NT2/D1 (cell line): ENCODE measurements at regions not wholly inside any gene's neighbourhood (a gene's known extent, or its start where the extent isn't known, plus 50 kb on each side); places are given as distances from the start of the nearest gene placed in this dataset.

Experiments
- DNase-seq: peaks from one replicate; pipeline ENCODE4 v3.0.0-alpha.2; 2011; ENCODE audit warnings: low read depth, low spot score
- H3K27me3 ChIP-seq: 2 replicates; pipeline ENCODE4 v1.6.0; 2011; ENCODE audit warnings: mild to moderate bottlenecking; ENCODE audit not compliant: insufficient read length, insufficient read depth
- H3K36me3 ChIP-seq: 2 replicates; pipeline ENCODE4 v1.6.1; 2011; ENCODE audit warnings: mild to moderate bottlenecking, low read length, mixed read lengths; ENCODE audit not compliant: insufficient read depth, insufficient read length
- H3K4me1 ChIP-seq: 2 replicates; pipeline ENCODE4 v1.5.1; 2011; ENCODE audit not compliant: insufficient read depth, insufficient read length
- H3K4me3 ChIP-seq: 2 replicates; pipeline ENCODE4 v1.5.1; 2011; ENCODE audit warnings: low read depth; ENCODE audit not compliant: insufficient read length
- H3K9ac ChIP-seq: 2 replicates; pipeline ENCODE4 v1.6.0; 2011; ENCODE audit warnings: low read depth; ENCODE audit not compliant: insufficient read length
- H3K9me3 ChIP-seq: 2 replicates; pipeline ENCODE4 v1.5.1; 2011; ENCODE audit warnings: mild to moderate bottlenecking, low read length; ENCODE audit not compliant: insufficient read depth
- SUZ12 ChIP-seq: IDR thresholded peaks from 2 replicates; pipeline ENCODE4 v1.6.1; 2011; ENCODE audit not compliant: insufficient read length, insufficient read depth; ENCODE audit errors: extremely low read depth
- YY1 ChIP-seq: IDR thresholded peaks from 2 replicates; pipeline ENCODE4 v1.6.1; 2011; ENCODE audit not compliant: insufficient read length, insufficient read depth
- ZNF274 ChIP-seq: IDR thresholded peaks from 2 replicates; pipeline ENCODE4 v1.6.1; 2011; ENCODE audit warnings: mild to moderate bottlenecking, low read depth, low read length

DNA sequence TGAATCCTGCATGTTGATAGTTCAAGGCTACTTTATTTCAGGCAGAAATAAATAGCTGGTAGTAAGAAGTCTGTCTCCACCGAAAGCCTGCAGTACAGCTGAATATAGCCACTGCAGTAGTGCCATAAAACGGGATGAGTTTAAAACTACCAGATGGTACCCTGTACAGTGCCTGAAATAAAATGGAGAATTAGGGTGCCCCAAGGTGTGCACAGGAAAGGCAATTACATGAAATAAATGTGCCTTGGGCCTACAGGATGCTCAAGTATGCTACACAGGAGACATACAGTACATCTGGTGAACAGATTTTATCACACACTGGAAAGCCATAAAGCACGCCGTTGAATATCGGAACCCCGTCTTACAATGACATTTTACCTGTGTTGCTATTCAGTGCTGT, 447.7 kb upstream of the HNRNPA3 start:
- no peak overlapping the region for H3K4me3 ChIP-seq
- TF ChIP-seq YY1 (no peak), ZNF274 (no peak), SUZ12 (no peak)
- H3K9me3 ChIP-seq, result no peaks in the 10 kb centered on the region
- no peak overlapping the region for H3K9ac ChIP-seq
- no peaks in the 10 kb centered on the region for H3K27me3 ChIP-seq
- peaks cover 3% of the 10 kb centered on the region for H3K4me1 ChIP-seq
- no peak for DNase-seq
- H3K36me3 ChIP-seq, result no peaks in the 10 kb centered on the region

DNA sequence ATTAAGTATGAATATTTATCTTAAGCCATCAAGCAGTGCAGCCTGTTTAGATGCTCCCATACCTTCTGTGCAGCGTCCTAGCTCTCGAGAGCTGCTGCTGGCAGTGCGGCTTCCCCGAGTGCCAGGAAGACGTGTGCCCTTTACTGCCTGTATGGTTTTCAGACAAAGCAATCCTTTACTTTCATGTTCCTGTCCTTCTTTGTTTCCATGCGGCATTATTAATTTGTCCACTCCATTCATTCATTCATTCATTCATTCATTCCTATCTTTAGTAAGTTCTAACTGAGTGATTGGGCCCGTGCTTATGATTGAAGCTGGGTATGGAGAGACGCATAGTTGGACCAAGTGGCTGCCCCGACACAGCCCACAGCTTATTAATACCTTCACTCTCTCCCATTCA, 446.6 kb upstream of the HNRNPA3 start:
- no peaks in the 10 kb centered on the region for H3K27me3 ChIP-seq
- H3K4me3 ChIP-seq, result no peak overlapping the region
- TF ChIP-seq SUZ12 (no peak), YY1 (no peak), ZNF274 (no peak)
- H3K9ac ChIP-seq, result no peak overlapping the region
- no peaks in the 10 kb centered on the region for H3K9me3 ChIP-seq
- no peaks in the 10 kb centered on the region for H3K36me3 ChIP-seq
- no peak for DNase-seq
- peaks cover 3% of the 10 kb centered on the region for H3K4me1 ChIP-seq

DNA sequence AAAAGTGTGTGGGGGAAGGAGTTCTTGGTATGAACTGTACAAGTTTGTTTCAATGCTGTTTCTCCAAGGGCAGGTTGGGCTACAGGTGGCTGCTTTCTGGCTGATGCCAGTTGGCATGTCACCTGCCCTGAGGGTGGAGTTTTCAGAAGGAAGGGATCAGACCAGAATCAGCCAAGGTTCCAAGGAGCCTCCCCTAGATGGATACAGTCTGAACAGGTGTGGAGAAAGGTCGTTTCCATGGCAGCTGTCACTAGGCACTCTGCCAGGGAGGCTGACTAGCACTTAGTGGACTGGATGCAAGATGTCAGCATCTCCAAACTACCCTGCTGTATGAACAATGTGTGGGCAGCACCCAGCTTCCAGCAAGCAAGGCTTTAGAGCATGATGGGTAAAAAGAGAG, 444.4 kb upstream of the HNRNPA3 start:
- Histone ChIP-seq H3K4me1 (peaks cover 3% of the 10 kb centered on the region), H3K9ac (no peak overlapping the region), H3K4me3 (no peak overlapping the region), H3K36me3 (no peaks in the 10 kb centered on the region), H3K27me3 (no peaks in the 10 kb centered on the region), H3K9me3 (peaks cover 17% of the 10 kb centered on the region)
- TF ChIP-seq YY1 (no peak), ZNF274 (no peak), SUZ12 (no peak)
- DNase-seq, result no peak

DNA sequence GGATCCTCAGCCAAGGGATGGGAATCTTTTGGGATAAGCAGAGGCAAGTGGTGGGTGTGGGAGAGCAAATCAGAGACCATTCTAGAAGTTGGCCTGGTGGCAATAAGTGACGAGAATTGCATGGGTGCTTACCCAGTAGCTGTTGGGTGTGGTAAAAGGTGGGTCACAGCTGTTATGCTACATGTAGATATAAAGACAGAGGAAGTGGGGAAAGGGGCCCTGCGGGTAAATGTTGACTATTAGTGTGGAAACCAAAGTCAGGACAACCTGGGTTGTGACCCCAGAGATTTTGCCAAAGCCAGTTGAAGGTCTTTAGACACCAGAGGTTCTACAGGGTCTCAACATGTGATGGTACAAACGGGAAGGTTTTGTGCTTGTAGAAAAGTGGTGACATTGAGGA, 443.6 kb upstream of the HNRNPA3 start:
- no peaks in the 10 kb centered on the region for H3K4me1 ChIP-seq
- no peak overlapping the region for H3K9ac ChIP-seq
- H3K27me3 ChIP-seq, result no peaks in the 10 kb centered on the region
- TF ChIP-seq YY1 (no peak), SUZ12 (no peak), ZNF274 (no peak)
- no peak overlapping the region for H3K4me3 ChIP-seq
- DNase-seq, result no peak
- H3K9me3 ChIP-seq, result peaks cover 26% of the 10 kb centered on the region
- H3K36me3 ChIP-seq, result no peaks in the 10 kb centered on the region

DNA sequence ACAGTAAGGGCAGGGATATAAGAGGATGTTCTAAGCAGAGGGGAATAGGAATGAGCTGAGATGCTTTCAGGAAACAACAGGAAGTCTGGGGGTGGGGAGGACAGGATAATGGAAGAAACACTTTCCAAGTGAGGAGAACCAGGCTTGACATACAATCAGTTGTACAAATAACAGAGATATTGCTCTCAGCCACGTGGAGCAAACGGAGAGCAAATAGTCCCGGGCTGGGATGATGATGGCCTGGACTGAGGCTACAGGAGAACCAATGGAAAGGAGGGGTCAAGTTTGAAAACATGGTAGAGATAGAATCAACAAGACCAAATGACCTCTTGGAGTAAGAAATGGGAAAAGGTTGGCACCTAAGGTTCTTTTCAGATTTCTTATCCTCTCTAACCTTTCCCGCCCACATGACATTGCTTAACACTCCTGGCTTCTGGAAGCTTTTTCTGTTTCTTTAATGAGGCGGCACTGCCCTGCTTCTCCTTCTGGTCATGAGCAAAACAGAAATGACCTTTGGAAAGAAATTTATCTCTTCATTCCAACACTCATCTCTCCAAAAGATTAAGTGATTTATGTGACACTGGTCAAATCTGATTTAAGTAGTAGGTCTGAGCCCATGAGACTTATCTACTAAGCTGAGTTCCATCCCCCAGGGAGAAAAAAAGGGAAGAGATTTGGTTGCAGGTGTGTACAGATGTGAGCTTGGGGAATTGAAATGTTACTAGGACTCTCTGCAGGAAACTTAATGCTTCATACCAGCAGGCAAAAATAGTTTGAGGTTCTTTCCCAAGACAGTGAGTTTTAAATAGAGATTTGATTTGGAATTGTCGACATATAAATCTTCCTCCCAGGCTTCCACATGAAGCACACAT, 442.9 kb upstream of the HNRNPA3 start:
- Histone ChIP-seq H3K4me1 (no peaks in the 10 kb centered on the region), H3K9ac (no peak overlapping the region), H3K27me3 (no peaks in the 10 kb centered on the region), H3K9me3 (peaks cover 33% of the 10 kb centered on the region), H3K36me3 (no peaks in the 10 kb centered on the region), H3K4me3 (no peak overlapping the region)
- DNase-seq, result no peak
- no peak for TF ChIP-seq SUZ12
- no peak for TF ChIP-seq YY1
- TF ChIP-seq ZNF274, result no peak

DNA sequence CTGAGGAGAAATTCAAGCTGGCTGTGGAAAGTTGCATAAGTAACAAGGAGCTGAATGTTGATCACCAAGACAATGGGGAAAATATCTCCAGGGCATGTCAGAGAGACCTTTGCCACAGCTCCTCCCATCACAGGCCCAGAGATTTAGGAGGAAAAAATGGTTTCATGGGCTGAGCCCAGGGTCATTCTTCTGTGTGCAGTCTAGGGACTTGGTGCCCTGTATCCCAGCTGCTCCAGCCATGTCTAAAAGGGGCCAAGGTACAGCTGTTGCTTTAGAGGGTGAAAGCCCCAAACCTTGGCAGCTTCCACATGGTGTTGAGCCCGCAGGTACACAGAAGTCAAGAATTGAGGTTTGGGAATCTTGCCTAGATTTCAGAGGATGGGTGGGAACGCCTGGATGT, 439.8 kb upstream of the HNRNPA3 start:
- H3K9me3 ChIP-seq, result peaks cover 38% of the 10 kb centered on the region
- H3K27me3 ChIP-seq, result no peaks in the 10 kb centered on the region
- TF ChIP-seq YY1, result no peak
- TF ChIP-seq SUZ12, result no peak
- TF ChIP-seq ZNF274, result no peak
- no peak for DNase-seq
- H3K36me3 ChIP-seq, result no peaks in the 10 kb centered on the region
- H3K4me3 ChIP-seq, result no peak overlapping the region
- no peak overlapping the region for H3K9ac ChIP-seq
- H3K4me1 ChIP-seq, result no peaks in the 10 kb centered on the region

DNA sequence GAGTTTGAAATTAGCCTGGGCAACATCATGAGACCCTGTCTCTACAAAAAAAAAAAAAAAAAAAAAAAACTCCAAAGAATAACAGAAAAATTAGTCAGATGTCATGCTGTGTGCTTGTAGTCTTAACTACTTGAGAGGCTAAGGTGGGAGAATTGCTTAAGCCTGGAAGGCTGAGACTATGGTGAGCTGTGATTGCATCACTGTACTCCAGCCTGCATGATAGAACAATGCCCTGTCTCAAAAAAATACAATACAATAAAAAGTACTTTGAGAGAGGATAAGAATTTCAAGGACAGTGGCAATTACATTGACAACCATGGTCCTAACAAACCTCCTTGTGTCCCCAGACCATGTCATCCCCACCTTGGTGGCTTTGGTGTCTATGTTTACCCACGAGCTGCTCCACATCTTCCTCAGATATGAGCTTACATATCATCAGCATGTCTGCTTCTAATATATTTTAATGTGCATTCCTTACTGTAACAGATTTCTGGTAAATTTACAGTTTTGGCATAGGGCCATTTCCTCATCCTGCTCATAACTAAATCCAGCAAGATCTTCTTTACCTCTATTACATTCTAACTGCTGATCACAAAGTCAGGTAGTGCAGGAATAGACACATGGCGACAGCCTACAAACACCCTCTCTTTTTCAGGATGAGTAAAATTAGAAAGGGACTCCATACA, 437.7 kb upstream of the HNRNPA3 start:
- Histone ChIP-seq H3K4me1 (no peaks in the 10 kb centered on the region), H3K4me3 (no peak overlapping the region), H3K27me3 (no peaks in the 10 kb centered on the region), H3K36me3 (no peaks in the 10 kb centered on the region), H3K9ac (no peak overlapping the region), H3K9me3 (peaks cover 38% of the 10 kb centered on the region)
- TF ChIP-seq SUZ12 (no peak), YY1 (no peak), ZNF274 (no peak)
- DNase-seq, result no peak
